HG03045 (cell line): ENCODE measurements at regions not wholly inside any gene's neighbourhood (a gene's known extent, or its start where the extent isn't known, plus 50 kb on each side); places are given as distances from the start of the nearest gene placed in this dataset.
A peak's percentile ranks its signal among the peaks of the same experiment; 100 is the strongest.

Experiments
- ATAC-seq: cut with Tn5 transposase; IDR thresholded peaks from one replicate; pipeline ENCODE4 v1.9.1; 2021; ENCODE audit warnings: mild to moderate bottlenecking, moderate library complexity; ENCODE audit not compliant: unreplicated experiment

GRCh38 chr5:103498800-103499551, 63.6 kb downstream of the NUDT12 start:
- no peak for ATAC-seq

GRCh38 chr5:103498211-103498610, 64.4 kb downstream of the NUDT12 start:
- ATAC-seq = no peak

GRCh38 chr5:103497781-103498180, 64.8 kb downstream of the NUDT12 start:
- ATAC-seq = no peak

GRCh38 chr5:103490030-103490739, 72.4 kb downstream of the NUDT12 start:
- ATAC-seq = no peak

- ATAC-seq = no peak
Observed at GRCh38 chr5:103489307-103489706, 73.3 kb downstream of the NUDT12 start.

- peak; percentile 53 for ATAC-seq
Observed at GRCh38 chr5:103487822-103488493, 74.6 kb downstream of the NUDT12 start.

GRCh38 chr5:103487218-103487617, 75.4 kb downstream of the NUDT12 start:
- ATAC-seq = no peak

GRCh38 chr5:103486739-103487138, 75.8 kb downstream of the NUDT12 start:
- no peak for ATAC-seq

GRCh38 chr5:103480246-103480645, 82.3 kb downstream of the NUDT12 start:
- ATAC-seq = no peak

- no peak for ATAC-seq
Observed at GRCh38 chr5:103477678-103478077, 84.9 kb downstream of the NUDT12 start.

- no peak for ATAC-seq
Observed at GRCh38 chr5:103476811-103477210, 85.8 kb downstream of the NUDT12 start.

- no peak for ATAC-seq
Observed at GRCh38 chr5:103475629-103476240, 86.9 kb downstream of the NUDT12 start.

GRCh38 chr5:103474677-103475076, 87.9 kb downstream of the NUDT12 start:
- no peak for ATAC-seq

- no peak for ATAC-seq
Observed at GRCh38 chr5:103473725-103474124, 88.9 kb downstream of the NUDT12 start.

GRCh38 chr5:103472830-103473229, 89.8 kb downstream of the NUDT12 start:
- ATAC-seq = no peak

GRCh38 chr5:103472265-103472664, 90.3 kb downstream of the NUDT12 start:
- ATAC-seq = no peak

- no peak for ATAC-seq
Observed at GRCh38 chr5:103469288-103470040, 93.1 kb downstream of the NUDT12 start.

- ATAC-seq = no peak
Observed at GRCh38 chr5:103467831-103468230, 94.8 kb downstream of the NUDT12 start.

GRCh38 chr5:103466495-103466894, 96.1 kb downstream of the NUDT12 start:
- ATAC-seq = no peak

- no peak for ATAC-seq
Observed at GRCh38 chr5:103465891-103466290, 96.7 kb downstream of the NUDT12 start.
